ENCODE measurements at regions not wholly inside any gene's neighbourhood (a gene's known extent, or its start where the extent isn't known, plus 50 kb on each side); places are given as distances from the start of the nearest gene placed in this dataset.
"Not testable (repeated sequence)": the region's sequence is repeated elsewhere in the genome, so short reads cannot be mapped to it uniquely, and the experiment has no call there.

- peaks cover 5% of the 10 kb centered on the region for H3K9me3 ChIP-seq (ENCODE audit: low read depth, low read length)
- TF ChIP-seq, protein P1, sequence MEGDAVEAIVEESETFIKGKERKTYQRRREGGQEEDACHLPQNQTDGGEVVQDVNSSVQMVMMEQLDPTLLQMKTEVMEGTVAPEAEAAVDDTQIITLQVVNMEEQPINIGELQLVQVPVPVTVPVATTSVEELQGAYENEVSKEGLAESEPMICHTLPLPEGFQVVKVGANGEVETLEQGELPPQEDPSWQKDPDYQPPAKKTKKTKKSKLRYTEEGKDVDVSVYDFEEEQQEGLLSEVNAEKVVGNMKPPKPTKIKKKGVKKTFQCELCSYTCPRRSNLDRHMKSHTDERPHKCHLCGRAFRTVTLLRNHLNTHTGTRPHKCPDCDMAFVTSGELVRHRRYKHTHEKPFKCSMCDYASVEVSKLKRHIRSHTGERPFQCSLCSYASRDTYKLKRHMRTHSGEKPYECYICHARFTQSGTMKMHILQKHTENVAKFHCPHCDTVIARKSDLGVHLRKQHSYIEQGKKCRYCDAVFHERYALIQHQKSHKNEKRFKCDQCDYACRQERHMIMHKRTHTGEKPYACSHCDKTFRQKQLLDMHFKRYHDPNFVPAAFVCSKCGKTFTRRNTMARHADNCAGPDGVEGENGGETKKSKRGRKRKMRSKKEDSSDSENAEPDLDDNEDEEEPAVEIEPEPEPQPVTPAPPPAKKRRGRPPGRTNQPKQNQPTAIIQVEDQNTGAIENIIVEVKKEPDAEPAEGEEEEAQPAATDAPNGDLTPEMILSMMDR (IDR thresholded peaks at IDR 0.05; ENCODE audit: extremely low read depth, low read depth, low read length) = no peak
- no peak overlapping the region for H3K4me3 ChIP-seq (ENCODE audit: insufficient read depth, low read length)
- DNase-seq (ENCODE audit: insufficient read length, low spot score, missing footprints) = no peak
- no peaks in the 10 kb centered on the region for H3K36me3 ChIP-seq (ENCODE audit: insufficient read depth, low read length)
- no peaks in the 10 kb centered on the region for H3K27me3 ChIP-seq (ENCODE audit: insufficient read depth, low read length)
- no peaks in the 10 kb centered on the region for H4K20me1 ChIP-seq (ENCODE audit: insufficient read depth, low read length)
- H3K27ac ChIP-seq (ENCODE audit: low read depth, low read length) = no peak overlapping the region
- no peak overlapping the region for H2AFZ ChIP-seq (ENCODE audit: low read length)
- no peaks in the 10 kb centered on the region for H3K79me2 ChIP-seq (ENCODE audit: insufficient read depth, low read length)
- H3K4me2 ChIP-seq (ENCODE audit: insufficient read depth, low read length) = no peak overlapping the region
- H3K4me1 ChIP-seq (ENCODE audit: insufficient read depth, low read length) = no peaks in the 10 kb centered on the region
These were observed 173.5 kb downstream of the OR4M2 start for GRCh38 chr15:22253676-22254408.

DNA sequence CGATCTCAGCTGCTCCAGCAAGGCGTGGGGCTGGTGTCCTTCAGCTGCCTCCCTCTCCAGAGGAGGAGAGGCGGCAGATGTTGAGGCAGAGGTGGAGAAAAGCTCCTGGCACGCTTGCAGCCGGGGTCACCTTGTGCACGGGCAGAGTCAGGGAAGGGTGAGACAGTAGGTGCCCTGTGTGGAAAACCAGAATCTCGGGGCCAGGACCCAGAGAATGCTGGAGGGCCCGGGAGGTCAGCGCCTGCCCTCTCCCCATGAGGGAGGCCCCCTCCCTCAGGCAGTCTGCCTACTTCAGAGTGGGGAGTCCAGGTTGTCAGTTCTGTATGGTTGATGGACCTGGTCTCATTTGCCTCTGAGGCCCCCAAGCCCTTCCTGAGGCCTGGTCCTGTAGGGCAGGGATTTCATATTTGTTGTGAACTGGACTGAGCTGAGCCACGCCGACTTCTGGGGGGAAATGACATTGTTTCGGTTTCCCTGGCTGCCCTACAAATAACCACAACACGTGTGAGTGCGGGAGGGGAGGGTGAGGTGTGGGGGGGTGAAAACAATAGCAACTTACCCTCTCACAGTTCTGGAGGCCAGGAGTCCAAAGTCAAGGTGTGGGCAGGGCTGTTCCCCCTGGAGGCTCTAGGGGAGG lies 174.2 kb downstream of the OR4M2 start:
- H3K4me1 ChIP-seq (ENCODE audit: insufficient read depth, low read length); H3K27ac ChIP-seq (ENCODE audit: low read depth, low read length); DNase-seq (ENCODE audit: insufficient read length, low spot score, missing footprints); H3K4me2 ChIP-seq (ENCODE audit: insufficient read depth, low read length); H3K36me3 ChIP-seq (ENCODE audit: insufficient read depth, low read length); H4K20me1 ChIP-seq (ENCODE audit: insufficient read depth, low read length); H3K9me3 ChIP-seq (ENCODE audit: low read depth, low read length); H3K79me2 ChIP-seq (ENCODE audit: insufficient read depth, low read length); H3K27me3 ChIP-seq (ENCODE audit: insufficient read depth, low read length); H2AFZ ChIP-seq (ENCODE audit: low read length); H3K4me3 ChIP-seq (ENCODE audit: insufficient read depth, low read length): not testable (repeated sequence)

DNA sequence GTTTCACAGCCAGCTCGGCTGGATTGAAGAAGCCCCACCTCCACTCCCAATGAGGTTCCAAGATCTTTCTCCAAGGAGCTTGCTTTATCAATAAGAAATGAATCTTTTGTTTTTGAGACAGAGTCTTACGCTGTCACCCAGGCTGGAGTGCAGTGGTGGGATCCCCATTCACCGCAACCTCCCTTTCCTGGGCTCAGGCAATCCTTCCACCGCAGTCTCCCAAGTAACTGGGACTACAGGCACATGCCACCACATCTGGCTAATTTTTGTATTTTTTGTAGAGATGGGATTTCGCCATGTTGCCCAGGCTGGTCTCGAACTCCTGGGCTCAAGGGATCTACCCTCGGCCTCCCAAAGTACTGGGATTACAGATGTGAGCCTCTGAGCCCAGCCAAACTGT lies 175.3 kb downstream of the OR4M2 start:
- H3K4me1 ChIP-seq (ENCODE audit: insufficient read depth, low read length); H3K27me3 ChIP-seq (ENCODE audit: insufficient read depth, low read length); H3K4me3 ChIP-seq (ENCODE audit: insufficient read depth, low read length); H3K36me3 ChIP-seq (ENCODE audit: insufficient read depth, low read length); H4K20me1 ChIP-seq (ENCODE audit: insufficient read depth, low read length); H3K9me3 ChIP-seq (ENCODE audit: low read depth, low read length); H3K4me2 ChIP-seq (ENCODE audit: insufficient read depth, low read length); DNase-seq (ENCODE audit: insufficient read length, low spot score, missing footprints); H3K27ac ChIP-seq (ENCODE audit: low read depth, low read length); H3K79me2 ChIP-seq (ENCODE audit: insufficient read depth, low read length); H2AFZ ChIP-seq (ENCODE audit: low read length): not testable (repeated sequence)

DNA sequence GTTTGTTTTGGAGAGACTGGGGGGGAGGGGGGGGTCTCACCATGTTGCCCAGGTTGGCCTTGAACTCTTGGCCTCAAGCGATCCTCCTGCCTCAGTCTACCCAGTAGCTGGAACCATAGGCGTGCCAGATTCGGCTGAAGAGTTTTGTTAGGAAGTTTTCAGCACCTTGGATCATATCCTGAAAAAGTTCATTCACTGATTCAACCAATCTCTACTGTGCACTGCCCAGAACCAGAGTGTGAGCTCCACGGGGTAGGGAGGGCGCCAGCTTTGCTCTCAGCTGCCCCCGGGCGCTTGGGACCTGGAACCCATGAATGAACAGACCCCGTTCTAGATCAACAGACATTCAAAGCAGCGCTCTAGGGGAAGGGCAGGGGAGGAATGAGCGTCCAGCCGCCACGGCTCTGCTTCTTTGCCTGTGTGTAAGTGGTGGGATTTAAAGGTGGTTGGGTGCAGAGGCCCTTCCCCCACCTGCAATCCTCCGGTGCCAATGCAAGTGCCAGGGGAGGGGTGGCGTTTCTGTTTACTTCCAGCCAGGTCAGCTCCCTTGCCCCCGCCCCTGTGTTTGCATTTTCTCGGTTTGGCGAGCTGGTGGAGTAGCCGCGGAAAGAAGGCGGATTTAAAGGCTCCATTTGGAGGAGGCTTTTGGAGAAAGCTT lies 176.2 kb downstream of the OR4M2 start:
- not testable (repeated sequence) for H3K4me3 ChIP-seq (ENCODE audit: insufficient read depth, low read length); H3K27me3 ChIP-seq (ENCODE audit: insufficient read depth, low read length); H3K9me3 ChIP-seq (ENCODE audit: low read depth, low read length); H3K4me1 ChIP-seq (ENCODE audit: insufficient read depth, low read length); H4K20me1 ChIP-seq (ENCODE audit: insufficient read depth, low read length); H2AFZ ChIP-seq (ENCODE audit: low read length); H3K79me2 ChIP-seq (ENCODE audit: insufficient read depth, low read length); H3K4me2 ChIP-seq (ENCODE audit: insufficient read depth, low read length); H3K36me3 ChIP-seq (ENCODE audit: insufficient read depth, low read length); H3K27ac ChIP-seq (ENCODE audit: low read depth, low read length)
- DNase-seq (ENCODE audit: insufficient read length, low spot score, missing footprints) = peak; percentile 71

DNA sequence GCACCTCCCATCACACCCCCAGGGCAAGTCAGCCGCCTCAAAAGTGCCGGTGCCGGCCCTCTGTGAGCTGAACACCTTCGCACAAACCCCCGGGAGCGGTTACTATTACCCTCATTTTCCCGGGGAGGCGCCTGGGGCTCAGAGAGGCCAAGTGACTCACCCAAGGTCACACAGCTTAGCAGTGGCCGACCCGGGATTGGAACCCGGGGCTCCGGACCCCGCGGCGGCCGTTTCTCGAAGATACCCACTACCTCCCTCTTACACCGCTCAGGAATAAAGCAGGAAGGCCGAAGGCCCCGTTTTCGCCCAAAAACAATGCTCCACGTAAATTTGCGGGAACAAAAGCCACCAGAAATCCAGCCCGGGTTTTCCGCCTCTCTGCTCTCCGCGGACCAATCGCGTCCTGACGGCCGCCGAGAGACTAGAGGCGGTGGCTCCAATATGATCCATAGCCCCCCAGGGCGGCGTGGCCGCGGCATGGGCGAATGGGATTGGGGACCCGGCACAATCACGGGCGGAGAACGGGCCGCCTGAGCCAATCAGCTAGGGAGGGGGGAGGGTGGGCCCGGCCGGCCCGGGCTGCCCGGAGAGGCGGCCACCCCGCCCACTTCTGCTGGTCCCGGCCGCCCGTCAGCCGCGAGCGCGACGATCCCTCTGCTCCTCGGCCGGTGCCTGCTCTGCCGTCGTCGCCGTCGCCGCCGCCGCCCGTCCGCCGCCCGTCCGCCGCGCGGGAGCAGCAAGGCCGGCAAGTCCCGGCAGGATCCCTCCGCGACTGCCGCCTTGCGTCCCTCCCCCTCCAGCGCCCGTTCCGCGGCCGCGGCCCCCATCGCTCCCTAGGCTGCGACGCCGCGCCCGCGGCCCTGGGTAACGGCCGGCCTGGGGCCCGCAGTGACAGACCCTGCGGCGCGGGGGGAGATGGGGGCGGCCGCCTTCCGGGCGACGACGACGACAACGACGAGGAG lies 177.0 kb downstream of the OR4M2 start:
- DNase-seq (ENCODE audit: insufficient read length, low spot score, missing footprints) = no peak
- H3K4me2 ChIP-seq (ENCODE audit: insufficient read depth, low read length) = no peak overlapping the region

More for the DNA sequence above, 177.0 kb downstream of the OR4M2 start:
- Histone ChIP-seq H3K9me3 (ENCODE audit: low read depth, low read length) (peaks cover 2% of the 10 kb centered on the region), H3K27ac (ENCODE audit: low read depth, low read length) (no peak overlapping the region), H3K4me3 (ENCODE audit: insufficient read depth, low read length) (no peak overlapping the region), H3K79me2 (ENCODE audit: insufficient read depth, low read length) (no peaks in the 10 kb centered on the region), H2AFZ (ENCODE audit: low read length) (no peak overlapping the region), H3K27me3 (ENCODE audit: insufficient read depth, low read length) (no peaks in the 10 kb centered on the region), H4K20me1 (ENCODE audit: insufficient read depth, low read length) (no peaks in the 10 kb centered on the region), H3K36me3 (ENCODE audit: insufficient read depth, low read length) (no peaks in the 10 kb centered on the region), H3K4me1 (ENCODE audit: insufficient read depth, low read length) (no peaks in the 10 kb centered on the region)
- TF ChIP-seq, protein P1 (IDR thresholded peaks at IDR 0.05; ENCODE audit: extremely low read depth, low read depth, low read length) = no peak

All from osteoblast (primary cell).